AG09309 (cell line): ENCODE measurements at regions not wholly inside any gene's neighbourhood (a gene's known extent, or its start where the extent isn't known, plus 50 kb on each side); places are given as distances from the start of the nearest gene placed in this dataset.

Experiments used
- DNase-seq: peaks from one replicate; pipeline ENCODE4 v3.0.0-alpha.2; 2010; ENCODE audit warnings: low read depth
- H3K4me3 ChIP-seq: 2 replicates; pipeline ENCODE4 v1.5.1; 2011; ENCODE audit warnings: mild to moderate bottlenecking, low read depth, low read length, moderate library complexity; ENCODE audit not compliant: control insufficient read depth
- TF ChIP-seq, protein P1 (sequence below): IDR thresholded peaks from 2 replicates; pipeline ENCODE4 v1.5.1; 2011; ENCODE audit warnings: mild to moderate bottlenecking, low read depth, low read length, inconsistent platforms; ENCODE audit not compliant: insufficient read depth, control insufficient read depth; ENCODE audit errors: missing control alignments

- H3K4me3 ChIP-seq, result no peak overlapping the region
- no peak for DNase-seq
- TF ChIP-seq, protein P1, sequence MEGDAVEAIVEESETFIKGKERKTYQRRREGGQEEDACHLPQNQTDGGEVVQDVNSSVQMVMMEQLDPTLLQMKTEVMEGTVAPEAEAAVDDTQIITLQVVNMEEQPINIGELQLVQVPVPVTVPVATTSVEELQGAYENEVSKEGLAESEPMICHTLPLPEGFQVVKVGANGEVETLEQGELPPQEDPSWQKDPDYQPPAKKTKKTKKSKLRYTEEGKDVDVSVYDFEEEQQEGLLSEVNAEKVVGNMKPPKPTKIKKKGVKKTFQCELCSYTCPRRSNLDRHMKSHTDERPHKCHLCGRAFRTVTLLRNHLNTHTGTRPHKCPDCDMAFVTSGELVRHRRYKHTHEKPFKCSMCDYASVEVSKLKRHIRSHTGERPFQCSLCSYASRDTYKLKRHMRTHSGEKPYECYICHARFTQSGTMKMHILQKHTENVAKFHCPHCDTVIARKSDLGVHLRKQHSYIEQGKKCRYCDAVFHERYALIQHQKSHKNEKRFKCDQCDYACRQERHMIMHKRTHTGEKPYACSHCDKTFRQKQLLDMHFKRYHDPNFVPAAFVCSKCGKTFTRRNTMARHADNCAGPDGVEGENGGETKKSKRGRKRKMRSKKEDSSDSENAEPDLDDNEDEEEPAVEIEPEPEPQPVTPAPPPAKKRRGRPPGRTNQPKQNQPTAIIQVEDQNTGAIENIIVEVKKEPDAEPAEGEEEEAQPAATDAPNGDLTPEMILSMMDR, result no peak
These were observed 682.6 kb upstream of the GCFC2 start for GRCh38 chr2:76393356-76393755.

DNA sequence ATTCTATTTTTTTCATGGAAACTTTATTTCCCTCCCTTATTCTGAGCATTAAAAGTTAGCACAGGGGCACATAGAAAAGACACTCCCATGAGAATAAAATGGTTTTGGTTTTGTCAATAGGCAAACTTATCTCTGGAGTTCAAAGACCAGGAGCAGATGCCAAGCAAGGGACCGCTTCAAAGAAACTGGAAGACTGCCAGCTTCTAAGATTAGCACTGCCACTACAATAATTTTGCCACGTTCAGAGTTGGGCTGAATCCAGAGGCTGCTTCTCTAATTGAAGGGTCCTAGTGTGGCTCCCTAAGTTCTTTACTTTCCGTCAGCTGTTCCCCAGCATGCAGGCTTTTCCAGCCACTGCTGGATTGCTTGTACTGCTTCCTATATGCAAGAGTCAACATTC is 681.0 kb upstream of the GCFC2 start:
- TF ChIP-seq, protein P1, result no peak
- DNase-seq, result no peak

GRCh38 chr2:76387294-76387693 is 676.6 kb upstream of the GCFC2 start:
- TF ChIP-seq, protein P1, result no peak
- no peak for DNase-seq

More for the DNA sequence above, 681.0 kb upstream of the GCFC2 start:
- no peak overlapping the region for H3K4me3 ChIP-seq

DNA sequence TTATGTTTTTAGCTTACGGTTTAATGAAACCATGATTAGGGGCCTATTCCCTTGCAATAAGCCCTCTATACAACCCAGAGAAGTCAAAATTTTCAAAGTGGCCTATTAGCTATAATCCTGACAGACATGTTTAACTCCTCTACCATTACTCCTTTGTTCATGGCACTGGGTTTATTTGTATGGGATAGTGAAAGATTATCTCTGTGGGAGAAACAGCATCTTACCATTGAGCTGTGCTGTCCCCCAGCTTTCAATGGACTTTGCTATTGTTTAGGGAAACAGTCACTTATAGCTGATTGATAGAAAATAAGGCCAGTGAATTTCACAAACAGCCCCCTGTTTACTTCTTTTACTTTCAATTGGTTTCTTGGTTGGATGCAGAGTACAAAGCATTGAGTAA is 675.2 kb upstream of the GCFC2 start:
- no peak for DNase-seq
- TF ChIP-seq, protein P1, result no peak
- no peak overlapping the region for H3K4me3 ChIP-seq

More at GRCh38 chr2:76387294-76387693, 676.6 kb upstream of the GCFC2 start:
- H3K4me3 ChIP-seq, result no peak overlapping the region

- no peak for DNase-seq
- TF ChIP-seq, protein P1, result no peak
- H3K4me3 ChIP-seq, result no peak overlapping the region
These were observed 670.9 kb upstream of the GCFC2 start for GRCh38 chr2:76381624-76382023.

GRCh38 chr2:76378140-76378539 is 667.4 kb upstream of the GCFC2 start:
- DNase-seq, result no peak
- TF ChIP-seq, protein P1, result no peak
- H3K4me3 ChIP-seq, result no peak overlapping the region

GRCh38 chr2:76341439-76341838 is 630.7 kb upstream of the GCFC2 start:
- no peak for DNase-seq
- TF ChIP-seq, protein P1, result no peak
- H3K4me3 ChIP-seq, result no peak overlapping the region
